ENCODE measurements at regions not wholly inside any gene's neighbourhood (a gene's known extent, or its start where the extent isn't known, plus 50 kb on each side); places are given as distances from the start of the nearest gene placed in this dataset.

DNA sequence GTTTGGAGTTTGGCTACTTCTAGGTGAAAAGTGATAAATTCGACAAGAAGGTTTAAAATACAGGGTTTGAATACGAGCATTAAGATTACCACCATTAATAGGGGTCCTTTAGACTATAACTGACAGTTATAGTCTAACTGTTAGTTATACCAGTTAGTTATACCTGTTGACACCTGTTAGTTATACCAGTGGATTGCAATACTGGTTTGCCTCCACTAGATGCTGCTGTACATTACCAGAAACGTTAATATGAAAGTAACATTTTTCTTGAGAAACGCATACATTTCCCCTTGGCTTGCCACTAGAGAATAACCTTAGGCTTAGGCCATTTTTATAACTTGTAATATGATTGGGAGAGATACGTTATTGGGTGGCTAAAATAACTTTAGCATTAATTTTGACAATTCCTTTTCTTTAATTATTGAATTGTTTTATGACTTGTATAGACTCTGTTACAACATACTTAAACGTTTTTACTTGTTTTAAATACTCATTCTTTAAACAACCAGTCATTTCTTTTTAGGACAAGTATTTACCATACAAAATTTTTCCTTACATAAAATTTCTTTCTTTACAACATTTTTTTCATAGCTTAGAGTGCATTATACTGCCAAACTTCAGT, 911.2 kb downstream of the FSTL5 start:
- H3K27me3 ChIP-seq = no peaks in the 10 kb centered on the region
- no peak overlapping the region for H3K27ac ChIP-seq
- peaks cover 19 to 40% (median 22%) of the 10 kb centered on the region in 4 donors for H3K9me3 ChIP-seq
- H3K4me1 ChIP-seq = no peaks in the 10 kb centered on the region
- DNase-seq = no peak
- no peak for TF ChIP-seq POLR2A (IDR thresholded peaks at IDR 0.05)
- TF ChIP-seq, protein P1, sequence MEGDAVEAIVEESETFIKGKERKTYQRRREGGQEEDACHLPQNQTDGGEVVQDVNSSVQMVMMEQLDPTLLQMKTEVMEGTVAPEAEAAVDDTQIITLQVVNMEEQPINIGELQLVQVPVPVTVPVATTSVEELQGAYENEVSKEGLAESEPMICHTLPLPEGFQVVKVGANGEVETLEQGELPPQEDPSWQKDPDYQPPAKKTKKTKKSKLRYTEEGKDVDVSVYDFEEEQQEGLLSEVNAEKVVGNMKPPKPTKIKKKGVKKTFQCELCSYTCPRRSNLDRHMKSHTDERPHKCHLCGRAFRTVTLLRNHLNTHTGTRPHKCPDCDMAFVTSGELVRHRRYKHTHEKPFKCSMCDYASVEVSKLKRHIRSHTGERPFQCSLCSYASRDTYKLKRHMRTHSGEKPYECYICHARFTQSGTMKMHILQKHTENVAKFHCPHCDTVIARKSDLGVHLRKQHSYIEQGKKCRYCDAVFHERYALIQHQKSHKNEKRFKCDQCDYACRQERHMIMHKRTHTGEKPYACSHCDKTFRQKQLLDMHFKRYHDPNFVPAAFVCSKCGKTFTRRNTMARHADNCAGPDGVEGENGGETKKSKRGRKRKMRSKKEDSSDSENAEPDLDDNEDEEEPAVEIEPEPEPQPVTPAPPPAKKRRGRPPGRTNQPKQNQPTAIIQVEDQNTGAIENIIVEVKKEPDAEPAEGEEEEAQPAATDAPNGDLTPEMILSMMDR (IDR thresholded peaks at IDR 0.05) = peak in 5 of 6 experiments; percentile 13 to 48 (median 35)
- no peak overlapping the region for H3K4me3 ChIP-seq
- 52 to 68% methylated on average over 6 of the region's 6 CpGs for WGBS, 2 donors
- ATAC-seq (ENCODE audit: low FRiP score in 2 of 2) = peak in 1 of 2 donors; percentile 31
- no peaks in the 10 kb centered on the region for H3K36me3 ChIP-seq

DNA sequence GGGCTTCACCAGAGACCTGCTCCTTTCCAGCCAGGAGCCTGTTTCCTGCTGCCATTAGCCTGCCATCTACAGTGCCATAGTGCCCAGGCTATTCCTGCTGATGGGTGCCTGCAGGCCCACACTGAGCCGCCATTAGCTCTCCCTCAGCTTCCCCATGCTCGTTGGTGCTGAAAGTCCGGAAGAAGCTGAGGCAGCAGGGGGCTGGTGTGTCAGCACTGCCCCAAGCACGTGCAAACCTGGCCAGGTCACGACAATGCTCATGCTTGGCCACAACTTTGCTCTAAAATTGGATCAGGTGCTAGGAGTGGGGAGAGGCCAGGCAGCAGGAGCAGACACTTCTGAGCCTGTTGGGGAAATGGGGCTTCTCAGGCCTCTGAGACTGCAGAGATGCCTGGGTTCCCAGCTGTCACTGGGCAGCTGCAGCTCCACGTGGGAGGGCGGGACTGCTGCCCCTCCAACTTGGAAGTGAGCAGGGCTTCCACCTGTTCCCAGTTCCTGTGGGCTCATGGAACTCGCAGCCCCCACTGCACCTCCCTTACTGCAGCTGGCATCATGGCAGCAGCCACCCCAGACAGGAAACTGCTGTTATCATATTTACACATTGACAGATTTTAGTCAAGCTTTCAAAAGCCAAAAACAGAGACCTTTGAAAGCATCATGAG, 913.9 kb downstream of the FSTL5 start:
- WGBS, 2 donors = 83% methylated on average over 6 to 7 of the region's 8 CpGs
- Histone ChIP-seq H3K9me3 (peaks cover 0 to 16% (median 1%) of the 10 kb centered on the region in 4 donors), H3K36me3 (no peaks in the 10 kb centered on the region), H3K27ac (no peak overlapping the region), H3K4me3 (no peak overlapping the region), H3K27me3 (no peaks in the 10 kb centered on the region), H3K4me1 (no peaks in the 10 kb centered on the region)
- ATAC-seq (ENCODE audit: low FRiP score in 2 of 2) = no peak
- TF ChIP-seq EP300 (IDR thresholded peaks at IDR 0.05) = no peak
- TF ChIP-seq POLR2AphosphoS5 (IDR thresholded peaks at IDR 0.05) = no peak
- TF ChIP-seq, protein P1 (IDR thresholded peaks at IDR 0.05) = no peak
- no peak for TF ChIP-seq POLR2A (IDR thresholded peaks at IDR 0.05)
- peak in 1 of 2 donors; percentile 16 for DNase-seq

DNA sequence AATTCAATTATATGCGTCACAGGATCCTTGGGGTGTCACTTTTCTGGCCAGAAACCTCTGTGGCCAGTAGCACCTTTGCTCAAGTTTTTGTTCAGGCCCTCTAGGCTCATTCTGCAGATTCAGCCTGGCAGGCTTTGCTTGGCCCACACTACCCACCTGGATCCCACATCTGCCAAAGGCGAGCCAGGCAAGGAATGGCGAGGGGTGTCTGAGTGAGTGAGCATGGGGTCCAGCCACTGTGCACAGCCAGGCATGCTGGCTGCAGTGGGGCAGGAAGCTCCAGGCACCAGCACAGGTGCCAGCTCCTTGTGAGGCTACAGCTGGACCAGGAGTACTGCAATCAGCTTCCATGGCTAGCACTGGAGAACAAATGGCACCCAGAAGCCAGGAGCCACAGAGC, 914.9 kb downstream of the FSTL5 start:
- Histone ChIP-seq H3K4me3 (no peak overlapping the region), H3K4me1 (no peaks in the 10 kb centered on the region), H3K27me3 (no peaks in the 10 kb centered on the region), H3K27ac (no peak overlapping the region), H3K9me3 (peaks cover 0 to 12% (median 0%) of the 10 kb centered on the region in 4 donors), H3K36me3 (no peaks in the 10 kb centered on the region)
- TF ChIP-seq POLR2AphosphoS5 (IDR thresholded peaks at IDR 0.05) (no peak), POLR2A (IDR thresholded peaks at IDR 0.05) (no peak), EP300 (IDR thresholded peaks at IDR 0.05) (no peak)
- TF ChIP-seq, protein P1 (IDR thresholded peaks at IDR 0.05) = no peak
- peak in 1 of 2 donors; percentile 14 for DNase-seq
- WGBS, 2 donors = 91 to 99% methylated on average over 1 to 3 of the region's 3 CpGs
- ATAC-seq (ENCODE audit: low FRiP score in 2 of 2) = peak in 1 of 2 donors; percentile 59

DNA sequence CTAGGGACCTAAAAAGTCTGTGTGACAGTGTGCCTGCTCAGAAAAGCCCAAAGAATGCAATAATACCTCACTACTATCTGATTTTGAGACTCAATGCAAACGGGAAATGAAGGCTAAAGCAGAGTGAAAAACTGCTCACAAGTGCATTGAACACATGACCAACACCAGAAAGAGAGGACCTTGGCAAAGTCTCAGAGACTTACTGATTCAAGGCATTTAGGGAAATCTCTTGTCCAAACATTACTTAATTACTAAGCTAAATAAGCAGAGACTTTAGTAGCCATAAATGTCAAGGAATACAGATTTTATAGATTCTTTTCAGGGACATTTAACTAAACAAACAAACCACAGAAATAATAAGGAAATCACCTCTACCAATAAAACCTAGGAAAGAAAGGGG, 916.0 kb downstream of the FSTL5 start:
- Histone ChIP-seq H3K27ac (no peak overlapping the region), H3K4me3 (no peak overlapping the region), H3K36me3 (no peaks in the 10 kb centered on the region), H3K9me3 (peaks cover 0 to 12% (median 0%) of the 10 kb centered on the region in 4 donors), H3K4me1 (no peaks in the 10 kb centered on the region), H3K27me3 (no peaks in the 10 kb centered on the region)
- ATAC-seq (ENCODE audit: low FRiP score in 2 of 2) = no peak
- WGBS, 2 donors = 38 to 40% methylated on average over 1 of the region's 1 CpG
- DNase-seq = no peak
- TF ChIP-seq POLR2AphosphoS5 (IDR thresholded peaks at IDR 0.05) = no peak
- TF ChIP-seq, protein P1 (IDR thresholded peaks at IDR 0.05) = no peak
- TF ChIP-seq EP300 (IDR thresholded peaks at IDR 0.05) = no peak
- TF ChIP-seq POLR2A (IDR thresholded peaks at IDR 0.05) = no peak

DNA sequence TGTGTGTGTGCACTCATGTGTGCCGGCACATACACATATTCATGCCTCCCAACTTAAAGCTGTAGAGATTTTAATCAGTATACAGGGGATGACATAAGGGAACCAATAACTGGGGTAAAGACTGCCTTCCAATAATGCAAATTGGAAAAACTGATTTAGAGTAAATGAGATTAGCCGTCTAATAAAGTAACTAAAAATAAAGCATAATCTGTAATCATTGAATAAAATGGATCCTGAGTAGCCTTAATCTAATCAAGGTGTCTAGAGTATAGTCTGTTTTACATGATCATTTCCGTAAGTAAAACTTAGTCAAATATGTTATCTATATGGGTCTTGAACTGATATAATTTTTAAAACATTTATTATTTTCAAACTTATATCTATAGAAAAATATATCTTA, 925.8 kb downstream of the FSTL5 start:
- H3K4me3 ChIP-seq = no peak overlapping the region
- ATAC-seq (ENCODE audit: low FRiP score in 2 of 2) (no peak), DNase-seq (no peak)
- H3K9me3 ChIP-seq = no peaks in the 10 kb centered on the region
- no peaks in the 10 kb centered on the region for H3K27me3 ChIP-seq
- no peaks in the 10 kb centered on the region for H3K36me3 ChIP-seq
- no peaks in the 10 kb centered on the region for H3K4me1 ChIP-seq
- WGBS, 2 donors = 25 to 92% methylated on average over 3 of the region's 3 CpGs
- H3K27ac ChIP-seq = no peak overlapping the region
- no peak for TF ChIP-seq POLR2AphosphoS5 (IDR thresholded peaks at IDR 0.05)
- TF ChIP-seq, protein P1 (IDR thresholded peaks at IDR 0.05) = no peak
- TF ChIP-seq POLR2A (IDR thresholded peaks at IDR 0.05) = no peak
- TF ChIP-seq EP300 (IDR thresholded peaks at IDR 0.05) = no peak
